Liver (tissue), 3 donors: ENCODE measurements at regions not wholly inside any gene's neighbourhood (a gene's known extent, or its start where the extent isn't known, plus 50 kb on each side); places are given as distances from the start of the nearest gene placed in this dataset.

Experiments
- FOXA1 ChIP-seq: IDR thresholded peaks from 2 replicates; pipeline ENCODE4 v1.6.1; 2016; ENCODE audit warnings: antibody characterized with exemption
- GABPA ChIP-seq, 2 donors: IDR thresholded peaks in 1 of 2; conservative IDR thresholded peaks in 1 of 2; 2 replicates each; pipeline ENCODE4 v1.6.1; 2016; ENCODE audit warnings: antibody characterized with exemption in 2 of 2, mild to moderate bottlenecking in 1 of 2, moderate library complexity in 1 of 2
- JUND ChIP-seq, 2 donors: IDR thresholded peaks; 2 replicates each; pipeline ENCODE4 v1.6.1; 2016; ENCODE audit warnings: antibody characterized with exemption in 2 of 2
- RAD21 ChIP-seq, 2 donors: IDR thresholded peaks; 2 replicates each; pipeline ENCODE4 v1.6.1; 2016; ENCODE audit warnings: antibody characterized with exemption in 2 of 2, mild to moderate bottlenecking in 2 of 2
- SP1 ChIP-seq: IDR thresholded peaks from 2 replicates; pipeline ENCODE4 v1.6.1; 2018; ENCODE audit warnings: antibody characterized with exemption, mild to moderate bottlenecking
- TF ChIP-seq, protein P1 (sequence below): fragments of 150-350 bp; IDR thresholded peaks from 2 replicates; pipeline ENCODE4 v1.5.1; 2017; ENCODE audit warnings: improper control_type of control experiment, low read depth, low read length; ENCODE audit not compliant: missing input control
- donor health status: healthy.
- donor health status: healthy.

DNA sequence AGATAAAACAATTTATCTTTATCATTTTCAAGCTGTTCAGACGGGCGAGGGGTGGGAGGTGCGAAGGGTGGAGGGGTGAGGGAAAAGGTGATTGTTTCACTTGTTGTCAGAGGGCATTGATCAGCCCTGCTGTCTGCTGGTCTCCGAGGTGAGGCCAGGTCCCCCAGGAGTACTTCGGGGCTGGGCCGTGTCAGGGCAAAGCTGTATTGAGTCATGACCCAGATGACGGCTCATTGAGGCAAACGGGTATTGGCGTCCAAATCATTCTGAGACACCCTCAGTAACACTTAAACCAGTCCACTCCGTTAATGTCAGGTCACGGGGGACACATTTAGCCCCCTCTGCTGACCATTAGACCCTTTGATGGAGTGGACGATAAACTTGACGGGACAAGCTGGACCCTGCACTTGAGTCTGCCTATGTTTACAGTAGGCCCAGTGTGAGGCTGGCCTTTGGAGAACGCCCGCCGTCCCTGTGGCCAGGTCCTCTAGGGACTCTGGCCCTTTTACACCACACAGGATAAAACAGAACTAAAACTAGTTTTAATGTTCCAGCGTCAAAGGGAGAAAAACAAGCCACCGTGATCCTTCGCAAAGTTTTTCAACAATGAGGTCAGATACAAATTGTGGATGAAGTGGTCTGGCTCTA is 502.2 kb upstream of the ZFHX3 start:
- TF ChIP-seq, protein P1, sequence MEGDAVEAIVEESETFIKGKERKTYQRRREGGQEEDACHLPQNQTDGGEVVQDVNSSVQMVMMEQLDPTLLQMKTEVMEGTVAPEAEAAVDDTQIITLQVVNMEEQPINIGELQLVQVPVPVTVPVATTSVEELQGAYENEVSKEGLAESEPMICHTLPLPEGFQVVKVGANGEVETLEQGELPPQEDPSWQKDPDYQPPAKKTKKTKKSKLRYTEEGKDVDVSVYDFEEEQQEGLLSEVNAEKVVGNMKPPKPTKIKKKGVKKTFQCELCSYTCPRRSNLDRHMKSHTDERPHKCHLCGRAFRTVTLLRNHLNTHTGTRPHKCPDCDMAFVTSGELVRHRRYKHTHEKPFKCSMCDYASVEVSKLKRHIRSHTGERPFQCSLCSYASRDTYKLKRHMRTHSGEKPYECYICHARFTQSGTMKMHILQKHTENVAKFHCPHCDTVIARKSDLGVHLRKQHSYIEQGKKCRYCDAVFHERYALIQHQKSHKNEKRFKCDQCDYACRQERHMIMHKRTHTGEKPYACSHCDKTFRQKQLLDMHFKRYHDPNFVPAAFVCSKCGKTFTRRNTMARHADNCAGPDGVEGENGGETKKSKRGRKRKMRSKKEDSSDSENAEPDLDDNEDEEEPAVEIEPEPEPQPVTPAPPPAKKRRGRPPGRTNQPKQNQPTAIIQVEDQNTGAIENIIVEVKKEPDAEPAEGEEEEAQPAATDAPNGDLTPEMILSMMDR, result no peak
- no peak for TF ChIP-seq GABPA (IDR thresholded peaks at IDR 0.05 in 1 of 2, conservative IDR thresholded peaks at IDR 0.05 in 1 of 2)
- no peak for TF ChIP-seq JUND (IDR thresholded peaks at IDR 0.05)
- no peak for TF ChIP-seq SP1
- TF ChIP-seq FOXA1, result no peak
- TF ChIP-seq RAD21 (IDR thresholded peaks at IDR 0.05), result no peak
